Mucosa of descending colon (tissue), 3 donors: ENCODE measurements at regions not wholly inside any gene's neighbourhood (a gene's known extent, or its start where the extent isn't known, plus 50 kb on each side); places are given as distances from the start of the nearest gene placed in this dataset.

Source experiments
- ATAC-seq: fragments of 200-7000 bp; cut with Tn5 transposase; one replicate; pipeline ENCODE4 v1.9.1; 2020; ENCODE audit warnings: mild to moderate bottlenecking, moderate library complexity
- DNase-seq, 3 donors: peaks; one replicate each; pipeline ENCODE4 v3.0.0-alpha.2; 2020
- H3K36me3 ChIP-seq: fragments of 200-600 bp; one replicate; pipeline ENCODE4 v1.8.0; 2021; ENCODE audit warnings: low read depth, mild to moderate bottlenecking
- H3K4me1 ChIP-seq: fragments of 200-600 bp; one replicate; pipeline ENCODE4 v1.8.0; 2021; ENCODE audit warnings: low read depth, mild to moderate bottlenecking
- H3K4me3 ChIP-seq: fragments of 200-600 bp; one replicate; pipeline ENCODE4 v1.8.0; 2021; ENCODE audit warnings: mild to moderate bottlenecking
- H3K9me3 ChIP-seq: fragments of 200-600 bp; one replicate; pipeline ENCODE4 v1.8.0; 2021; ENCODE audit warnings: mild to moderate bottlenecking
- CTCF ChIP-seq: fragments of 200-600 bp; IDR thresholded peaks from one replicate; pipeline ENCODE4 v1.8.0; 2022; ENCODE audit warnings: antibody characterized with exemption, mild to moderate bottlenecking
- intact Hi-C, 2 donors: fragments of 100-400 bp; cut with DNase I in 1 of 2; cut with micrococcal nuclease in 1 of 2; formaldehyde crosslinking; loops; one replicate each; pipeline versions ENCODE4 v1.11.0 to v1.11.1; 2022; cut with DNase I, micrococcal nuclease
- donor health status: DM: no; HTN: no; CAD: no; lungs with moderate emphysema.
- donor health status: DM: no; HTN: no; CAD: no.
- donor health status: DM: no; HTN: yes; CAD: no.

- no peaks in the 10 kb centered on the region for H3K9me3 ChIP-seq
- H3K4me1 ChIP-seq, result no peaks in the 10 kb centered on the region
- ATAC-seq (peak; percentile 87), DNase-seq (peak in 1 of 3 donors; percentile 58)
- intact Hi-C loops, result loop anchor here (10.0 kb wide), 2 partner anchors 693 to 823 kb away; no protein-coding TSS in a partner anchor
- H3K36me3 ChIP-seq, result no peaks in the 10 kb centered on the region
- H3K4me3 ChIP-seq, result no peak overlapping the region
- TF ChIP-seq CTCF, result peak; percentile 54
These were observed 88.0 kb upstream of the TMEM260 start for GRCh38 chr14:56491299-56492285.

DNA sequence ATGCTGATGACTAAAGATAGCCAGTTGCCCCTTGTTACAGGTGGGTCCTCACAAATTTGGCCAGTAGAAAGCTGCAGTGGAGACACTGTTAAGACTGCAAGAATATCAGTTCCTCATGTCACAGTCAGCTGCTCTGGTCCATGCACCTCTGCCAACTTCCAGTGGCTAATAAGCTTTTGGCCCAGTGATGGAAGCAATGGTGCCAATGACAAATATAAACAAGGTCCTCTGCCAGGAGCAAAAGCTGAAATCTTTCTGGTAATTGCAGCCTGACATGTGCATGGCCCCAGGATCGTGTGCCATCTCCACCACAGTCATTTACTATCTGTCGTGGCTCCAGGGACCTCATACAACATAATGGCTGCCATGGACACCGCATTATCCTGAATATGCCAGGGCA, 85.4 kb upstream of the TMEM260 start:
- H3K9me3 ChIP-seq, result no peaks in the 10 kb centered on the region
- H3K4me3 ChIP-seq, result no peak overlapping the region
- intact Hi-C loops, result loop anchor here (10.0 kb wide), 2 partner anchors 691 to 821 kb away; no protein-coding TSS in a partner anchor
- DNase-seq, result no peak
- ATAC-seq, result no peak
- no peaks in the 10 kb centered on the region for H3K4me1 ChIP-seq
- TF ChIP-seq CTCF, result no peak
- H3K36me3 ChIP-seq, result no peaks in the 10 kb centered on the region

DNA sequence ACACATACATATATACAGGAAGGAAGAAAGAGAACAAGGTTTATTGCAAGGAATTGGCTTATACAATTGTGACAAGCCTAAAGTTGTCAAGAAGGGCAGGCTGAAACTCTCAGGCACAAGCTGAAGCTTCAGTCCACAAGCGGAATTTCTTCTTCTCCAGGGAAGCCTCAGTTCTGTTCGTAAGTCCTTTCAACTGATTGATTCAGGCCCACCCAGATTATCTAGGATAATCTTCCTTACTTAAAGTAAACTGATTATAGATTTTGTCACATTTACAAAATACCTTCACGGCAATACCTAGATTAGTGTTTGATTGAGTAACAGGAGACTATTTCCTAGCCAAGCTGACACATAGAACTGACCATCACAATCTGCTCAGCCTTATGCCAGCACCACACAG, 81.5 kb upstream of the TMEM260 start:
- TF ChIP-seq CTCF, result no peak
- no peaks in the 10 kb centered on the region for H3K36me3 ChIP-seq
- H3K9me3 ChIP-seq, result no peaks in the 10 kb centered on the region
- DNase-seq (no peak), ATAC-seq (no peak)
- H3K4me3 ChIP-seq, result no peak overlapping the region
- no peaks in the 10 kb centered on the region for H3K4me1 ChIP-seq
- intact Hi-C loops, result loop anchor here (10.0 kb wide), 2 partner anchors 687 to 817 kb away; no protein-coding TSS in a partner anchor

DNA sequence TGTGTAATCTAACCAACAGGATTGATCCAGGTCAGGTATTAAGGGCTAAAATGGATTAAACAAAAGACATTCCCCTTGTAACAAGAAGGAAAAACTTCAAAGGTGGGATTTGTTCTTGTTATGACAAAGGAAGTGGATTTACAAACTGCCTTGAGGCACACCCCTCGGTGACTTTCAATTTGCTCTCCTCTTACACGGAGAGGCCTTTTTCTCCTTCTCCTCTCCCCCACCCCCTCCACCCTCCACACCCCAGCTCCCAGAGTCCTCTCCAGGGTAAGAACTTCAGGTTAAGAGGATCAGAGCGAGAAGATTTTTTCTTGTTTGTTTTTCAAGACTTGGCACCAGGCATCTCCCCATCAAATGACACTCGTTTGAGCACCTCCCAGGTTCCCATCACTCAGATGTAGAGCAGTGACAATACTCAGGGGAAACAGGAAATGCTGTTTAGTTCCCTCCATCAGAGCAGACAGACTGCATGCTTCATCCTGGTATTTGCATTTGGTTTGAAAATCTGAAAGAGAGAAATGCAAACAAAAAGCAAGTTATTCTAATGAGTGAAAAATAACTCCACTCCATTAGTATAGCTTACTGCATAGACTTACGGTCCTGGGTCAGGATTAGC, 77.6 kb upstream of the TMEM260 start:
- H3K4me1 ChIP-seq, result no peaks in the 10 kb centered on the region
- H3K36me3 ChIP-seq, result no peaks in the 10 kb centered on the region
- H3K9me3 ChIP-seq, result no peaks in the 10 kb centered on the region
- DNase-seq (no peak), ATAC-seq (no peak)
- TF ChIP-seq CTCF, result no peak
- no peak overlapping the region for H3K4me3 ChIP-seq
- intact Hi-C loops, result no loop called here

- TF ChIP-seq CTCF, result no peak
- H3K4me1 ChIP-seq, result no peaks in the 10 kb centered on the region
- no peak overlapping the region for H3K4me3 ChIP-seq
- no peak for DNase-seq
- H3K36me3 ChIP-seq, result no peaks in the 10 kb centered on the region
- no peaks in the 10 kb centered on the region for H3K9me3 ChIP-seq
- intact Hi-C loops, result no loop called here
- ATAC-seq, result no peak
These were observed 74.2 kb upstream of the TMEM260 start for GRCh38 chr14:56505361-56505760.
